Activated T-helper 9 cell treated with anti-CD3 and anti-CD28 coated beads, Interleukin-2, amount 50 U/mL, for 16 hours (primary cell): ENCODE measurements at regions not wholly inside any gene's neighbourhood (a gene's known extent, or its start where the extent isn't known, plus 50 kb on each side); places are given as distances from the start of the nearest gene placed in this dataset.

Experiments used
- DNase-seq: peaks from one replicate; pipeline ENCODE4 v3.0.0-alpha.2; 2020; ENCODE audit warnings: low read depth

GRCh38 chr6:166692723-166693302 is 65.8 kb upstream of the RPS6KA2 start:
- no peak for DNase-seq

- DNase-seq, result no peak
Observed at GRCh38 chr6:166691746-166692145, 64.7 kb upstream of the RPS6KA2 start.

- DNase-seq, result no peak
Observed at GRCh38 chr6:166691199-166691598, 64.1 kb upstream of the RPS6KA2 start.

GRCh38 chr6:166689687-166690086 is 62.6 kb upstream of the RPS6KA2 start:
- DNase-seq, result no peak

- DNase-seq, result no peak
Observed at GRCh38 chr6:166688901-166689300, 61.9 kb upstream of the RPS6KA2 start.

- no peak for DNase-seq
Observed at GRCh38 chr6:166687879-166688205, 60.8 kb upstream of the RPS6KA2 start.

- no peak for DNase-seq
Observed at GRCh38 chr6:166687070-166687878, 60.2 kb upstream of the RPS6KA2 start.

GRCh38 chr6:166686317-166686716 is 59.3 kb upstream of the RPS6KA2 start:
- no peak for DNase-seq

- no peak for DNase-seq
Observed at GRCh38 chr6:166684866-166685265, 57.8 kb upstream of the RPS6KA2 start.

GRCh38 chr6:166684170-166684569 is 57.1 kb upstream of the RPS6KA2 start:
- DNase-seq, result no peak

- DNase-seq, result no peak
Observed at GRCh38 chr6:166683477-166683876, 56.4 kb upstream of the RPS6KA2 start.

GRCh38 chr6:166679566-166679965 is 52.5 kb upstream of the RPS6KA2 start:
- DNase-seq, result no peak

GRCh38 chr6:166678426-166678825 is 51.4 kb upstream of the RPS6KA2 start:
- DNase-seq, result no peak

- no peak for DNase-seq
Observed at GRCh38 chr6:166677941-166678340, 50.9 kb upstream of the RPS6KA2 start.
